UCSD-AML1 (cell line): ENCODE measurements at regions not wholly inside any gene's neighbourhood (a gene's known extent, or its start where the extent isn't known, plus 50 kb on each side); places are given as distances from the start of the nearest gene placed in this dataset.

Source experiments
- DNase-seq: peaks from one replicate; lab custom pipeline; 2025; ENCODE audit not compliant: unreplicated experiment; lab: John Stamatoyannopoulos, UW

GRCh38 chr14:98606041-98606640, 665.9 kb downstream of the BCL11B start:
- DNase-seq = no peak

- no peak for DNase-seq
Observed at GRCh38 chr14:98606816-98607215, 665.2 kb downstream of the BCL11B start.

GRCh38 chr14:98607341-98607910, 664.6 kb downstream of the BCL11B start:
- no peak for DNase-seq

GRCh38 chr14:98608071-98609060, 663.6 kb downstream of the BCL11B start:
- no peak for DNase-seq

- no peak for DNase-seq
Observed at GRCh38 chr14:98612434-98613200, 659.4 kb downstream of the BCL11B start.

- no peak for DNase-seq
Observed at GRCh38 chr14:98614741-98615140, 657.3 kb downstream of the BCL11B start.

GRCh38 chr14:98622208-98623051, 649.6 kb downstream of the BCL11B start:
- no peak for DNase-seq

GRCh38 chr14:98623788-98624415, 648.1 kb downstream of the BCL11B start:
- DNase-seq = no peak

GRCh38 chr14:98633380-98633779, 638.6 kb downstream of the BCL11B start:
- no peak for DNase-seq

GRCh38 chr14:98634043-98634820, 637.8 kb downstream of the BCL11B start:
- DNase-seq = no peak

- DNase-seq = no peak
Observed at GRCh38 chr14:98638366-98638765, 633.6 kb downstream of the BCL11B start.

- DNase-seq = no peak
Observed at GRCh38 chr14:98647754-98648153, 624.2 kb downstream of the BCL11B start.

GRCh38 chr14:98651037-98651436, 621.0 kb downstream of the BCL11B start:
- DNase-seq = no peak

GRCh38 chr14:98665007-98665406, 607.0 kb downstream of the BCL11B start:
- DNase-seq = no peak

- no peak for DNase-seq
Observed at GRCh38 chr14:98666545-98666944, 605.5 kb downstream of the BCL11B start.

GRCh38 chr14:98682033-98682432, 590.0 kb downstream of the BCL11B start:
- no peak for DNase-seq

GRCh38 chr14:98682726-98683125, 589.3 kb downstream of the BCL11B start:
- DNase-seq = no peak

GRCh38 chr14:98684468-98684867, 587.5 kb downstream of the BCL11B start:
- DNase-seq = no peak

- DNase-seq = no peak
Observed at GRCh38 chr14:98685725-98686124, 586.3 kb downstream of the BCL11B start.
